Tibial nerve (tissue), 4 donors: ENCODE measurements at regions not wholly inside any gene's neighbourhood (a gene's known extent, or its start where the extent isn't known, plus 50 kb on each side); places are given as distances from the start of the nearest gene placed in this dataset.

Experiments used
- DNase-seq, 2 donors: peaks; one replicate each; pipeline ENCODE4 v3.0.0-alpha.2; 2019; ENCODE audit warnings: low spot score in 2 of 2
- H3K27ac ChIP-seq, 4 donors: fragments of 200-600 bp; sonication (generic) in 3 of 4; one replicate each; pipeline ENCODE4 v1.5.1; 2017 to 2019; ENCODE audit warnings: mild to moderate bottlenecking in 1 of 4
- H3K27me3 ChIP-seq, 2 donors: fragments of 200-600 bp; sonication (generic) in 1 of 2; one replicate each; pipeline versions ENCODE4 v1.5.1 to v1.6.0; 2017 to 2019
- H3K36me3 ChIP-seq, 3 donors: fragments of 200-600 bp; sonication (generic); one replicate each; pipeline ENCODE4 v1.5.1; 2018 to 2019
- H3K4me1 ChIP-seq, 4 donors: fragments of 200-600 bp; sonication (generic) in 3 of 4; one replicate each; pipeline ENCODE4 v1.5.1; 2017 to 2019
- H3K4me3 ChIP-seq, 4 donors: fragments of 200-600 bp; sonication (generic) in 3 of 4; one replicate each; pipeline ENCODE4 v1.5.1; 2017 to 2019; ENCODE audit warnings: mild to moderate bottlenecking in 1 of 4, moderate library complexity in 1 of 4
- H3K9me3 ChIP-seq, 4 donors: fragments of 200-600 bp; sonication (generic) in 3 of 4; one replicate each; pipeline ENCODE4 v1.5.1; 2017 to 2019
- CTCF ChIP-seq, 5 experiments: fragments of 200-600 bp in 3 of 5; fragments of 450-650 bp in 2 of 5; sonication (generic) in 3 of 5; IDR thresholded peaks; one replicate each; pipeline ENCODE4 v1.5.1; 2016 to 2019; ENCODE audit warnings: antibody characterized with exemption in 5 of 5, mild to moderate bottlenecking in 3 of 5, moderate library complexity in 2 of 5
- EP300 ChIP-seq, 2 donors: sonication (generic); formaldehyde crosslinking; IDR thresholded peaks; one replicate each; pipeline ENCODE4 v1.6.1; 2017; ENCODE audit warnings: antibody characterized with exemption in 2 of 2, mild to moderate bottlenecking in 1 of 2
- POLR2A ChIP-seq, 2 donors: fragments of 450-650 bp; IDR thresholded peaks; one replicate each; pipeline ENCODE4 v1.6.1; 2017; ENCODE audit warnings: antibody characterized with exemption in 2 of 2, mild to moderate bottlenecking in 2 of 2, moderate library complexity in 2 of 2
- WGBS, 2 donors: methylation state at CpG; one replicate each; pipeline ENCODE4 v1.1.5; 2018; 5-methylcytosine and 5-hydroxymethylcytosine counted together

- TF ChIP-seq CTCF (IDR thresholded peaks at IDR 0.05) (no peak), POLR2A (IDR thresholded peaks at IDR 0.05) (no peak), EP300 (IDR thresholded peaks at IDR 0.05) (no peak)
- H3K4me3 ChIP-seq = no peak overlapping the region
- 67 to 80% methylated on average over 5 of the region's 5 CpGs for whole genome bisulfite sequencing, 2 donors
- no peaks in the 10 kb centered on the region for H3K9me3 ChIP-seq
- no peak overlapping the region for H3K27ac ChIP-seq
- no peak for DNase-seq
- no peaks in the 10 kb centered on the region for H3K4me1 ChIP-seq
- H3K27me3 ChIP-seq = no peaks in the 10 kb centered on the region
- no peaks in the 10 kb centered on the region for H3K36me3 ChIP-seq
These were observed 226.3 kb downstream of the CBLN1 start for GRCh38 chr16:49055291-49055690.

- H3K36me3 ChIP-seq = no peaks in the 10 kb centered on the region
- no peaks in the 10 kb centered on the region for H3K4me1 ChIP-seq
- no peak overlapping the region for H3K27ac ChIP-seq
- 82 to 83% methylated on average over 5 of the region's 5 CpGs for WGBS, 2 donors
- no peak overlapping the region for H3K4me3 ChIP-seq
- no peaks in the 10 kb centered on the region for H3K27me3 ChIP-seq
- TF ChIP-seq EP300 (IDR thresholded peaks at IDR 0.05) (no peak), POLR2A (IDR thresholded peaks at IDR 0.05) (no peak), CTCF (IDR thresholded peaks at IDR 0.05) (no peak)
- no peaks in the 10 kb centered on the region for H3K9me3 ChIP-seq
- DNase-seq = no peak
These were observed 227.0 kb downstream of the CBLN1 start for GRCh38 chr16:49054606-49055005.

GRCh38 chr16:49052846-49053245 is 228.8 kb downstream of the CBLN1 start:
- no peak overlapping the region for H3K4me3 ChIP-seq
- TF ChIP-seq CTCF (IDR thresholded peaks at IDR 0.05) (no peak), POLR2A (IDR thresholded peaks at IDR 0.05) (no peak), EP300 (IDR thresholded peaks at IDR 0.05) (no peak)
- no peaks in the 10 kb centered on the region for H3K36me3 ChIP-seq
- WGBS, 2 donors = 73 to 75% methylated on average over 9 of the region's 9 CpGs
- no peaks in the 10 kb centered on the region for H3K9me3 ChIP-seq
- H3K27me3 ChIP-seq = no peaks in the 10 kb centered on the region
- H3K27ac ChIP-seq = no peak overlapping the region
- no peaks in the 10 kb centered on the region for H3K4me1 ChIP-seq
- DNase-seq = no peak

GRCh38 chr16:49051576-49051975 is 230.1 kb downstream of the CBLN1 start:
- H3K27ac ChIP-seq = no peak overlapping the region
- H3K9me3 ChIP-seq = no peaks in the 10 kb centered on the region
- WGBS, 2 donors = 45 to 49% methylated on average over 2 of the region's 2 CpGs
- H3K27me3 ChIP-seq = no peaks in the 10 kb centered on the region
- DNase-seq = no peak
- TF ChIP-seq EP300 (IDR thresholded peaks at IDR 0.05) (no peak), CTCF (IDR thresholded peaks at IDR 0.05) (no peak), POLR2A (IDR thresholded peaks at IDR 0.05) (no peak)
- H3K4me1 ChIP-seq = no peaks in the 10 kb centered on the region
- H3K4me3 ChIP-seq = no peak overlapping the region
- no peaks in the 10 kb centered on the region for H3K36me3 ChIP-seq

- no peak for DNase-seq
- H3K9me3 ChIP-seq = peaks cover 0 to 2% (median 0%) of the 10 kb centered on the region in 4 donors
- no peak overlapping the region for H3K4me3 ChIP-seq
- no peaks in the 10 kb centered on the region for H3K36me3 ChIP-seq
- H3K27me3 ChIP-seq = no peaks in the 10 kb centered on the region
- no peak for TF ChIP-seq POLR2A (IDR thresholded peaks at IDR 0.05)
- no peak for TF ChIP-seq EP300 (IDR thresholded peaks at IDR 0.05)
- TF ChIP-seq CTCF (IDR thresholded peaks at IDR 0.05) = no peak
- H3K4me1 ChIP-seq = no peaks in the 10 kb centered on the region
- 68 to 81% methylated on average over 4 of the region's 4 CpGs for WGBS, 2 donors
- no peak overlapping the region for H3K27ac ChIP-seq
These were observed 231.0 kb downstream of the CBLN1 start for GRCh38 chr16:49050607-49051006.
